HG03060 (cell line): ENCODE measurements at regions not wholly inside any gene's neighbourhood (a gene's known extent, or its start where the extent isn't known, plus 50 kb on each side); places are given as distances from the start of the nearest gene placed in this dataset.
"Not testable (repeated sequence)": the region's sequence is repeated elsewhere in the genome, so short reads cannot be mapped to it uniquely, and the experiment has no call there.

Experiments used
- ATAC-seq: cut with Tn5 transposase; IDR thresholded peaks from one replicate; pipeline ENCODE4 v1.9.1; 2021; ENCODE audit warnings: low read depth, moderate number of reproducible peaks; ENCODE audit not compliant: unreplicated experiment

DNA sequence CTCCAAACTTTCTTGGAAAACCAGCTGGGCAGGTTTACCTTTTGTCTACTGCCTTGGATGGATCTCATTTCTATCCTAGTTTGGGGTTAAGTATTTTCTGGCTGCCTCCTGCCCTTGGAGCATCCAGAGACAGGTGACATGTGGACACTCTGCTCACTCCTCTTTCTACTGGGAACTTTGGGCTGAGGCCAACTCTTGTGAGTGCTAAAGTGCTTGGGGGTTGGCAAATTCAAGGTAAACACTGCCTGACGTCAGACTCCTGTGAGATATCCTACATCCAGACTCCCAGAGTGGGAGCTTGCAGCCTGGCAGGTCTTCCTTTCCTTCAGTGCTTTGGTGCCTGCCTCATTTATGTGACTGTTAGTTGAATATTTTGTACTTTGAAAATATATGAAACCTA lies 388.1 kb downstream of the KCNRG start:
- ATAC-seq = no peak

DNA sequence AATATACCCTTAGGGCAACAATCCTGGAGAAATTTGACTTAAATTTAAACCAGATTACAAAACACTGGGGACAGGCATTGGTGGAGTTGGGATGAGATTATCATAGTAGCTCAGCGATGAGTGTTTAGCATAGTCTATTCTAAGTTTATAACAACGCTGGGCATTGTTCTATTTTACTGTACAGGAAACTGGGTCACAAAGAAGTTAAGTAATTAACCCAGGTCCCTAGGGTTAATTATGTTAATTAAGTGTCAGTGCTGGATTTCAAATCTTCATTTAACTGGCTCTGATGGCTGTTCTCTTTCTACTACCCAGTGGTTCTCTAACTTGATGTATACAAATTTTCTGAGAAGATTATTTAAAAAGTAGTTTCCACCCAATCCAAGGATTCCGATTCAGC lies 388.9 kb downstream of the KCNRG start:
- no peak for ATAC-seq

DNA sequence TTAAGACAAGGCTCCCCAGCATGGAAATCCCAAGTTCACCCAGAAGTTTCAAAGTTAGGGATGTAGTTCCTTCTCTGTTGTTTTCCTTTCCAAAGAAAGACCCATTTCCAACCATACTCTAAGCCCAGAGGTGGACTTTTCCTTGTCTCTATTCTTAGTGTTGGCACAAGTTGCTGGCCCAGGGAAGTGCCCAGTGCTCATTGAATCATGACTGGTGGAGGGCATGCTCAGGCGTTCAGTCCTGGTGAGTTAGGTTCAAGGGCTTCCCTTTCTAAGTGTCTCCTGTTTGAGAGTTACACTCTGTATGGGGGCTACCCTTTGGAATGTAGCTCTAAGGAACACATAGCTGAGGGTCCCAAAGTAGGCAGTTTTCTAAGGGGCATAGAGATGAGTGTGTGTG lies 389.5 kb downstream of the KCNRG start:
- no peak for ATAC-seq

GRCh38 chr13:50406831-50407230 lies 391.6 kb downstream of the KCNRG start:
- no peak for ATAC-seq

DNA sequence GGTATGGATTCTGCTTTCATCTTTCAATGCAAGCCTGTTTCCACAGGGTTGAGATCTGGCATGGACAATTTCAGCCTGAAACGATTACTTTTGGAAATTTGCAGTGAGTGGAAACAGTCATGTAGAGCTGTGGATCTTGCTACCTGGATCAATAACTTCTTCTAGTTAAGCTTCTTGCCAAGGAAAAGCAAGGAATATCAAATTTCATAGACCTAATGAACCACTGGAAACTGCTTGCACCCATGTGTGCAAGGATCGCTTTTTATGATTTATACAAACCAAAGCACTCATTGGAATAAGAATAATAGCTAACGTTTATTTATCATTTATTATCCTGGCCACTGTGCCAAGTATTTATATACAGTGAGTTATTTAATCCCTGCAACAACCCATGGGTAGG lies 392.8 kb downstream of the KCNRG start:
- ATAC-seq = no peak

DNA sequence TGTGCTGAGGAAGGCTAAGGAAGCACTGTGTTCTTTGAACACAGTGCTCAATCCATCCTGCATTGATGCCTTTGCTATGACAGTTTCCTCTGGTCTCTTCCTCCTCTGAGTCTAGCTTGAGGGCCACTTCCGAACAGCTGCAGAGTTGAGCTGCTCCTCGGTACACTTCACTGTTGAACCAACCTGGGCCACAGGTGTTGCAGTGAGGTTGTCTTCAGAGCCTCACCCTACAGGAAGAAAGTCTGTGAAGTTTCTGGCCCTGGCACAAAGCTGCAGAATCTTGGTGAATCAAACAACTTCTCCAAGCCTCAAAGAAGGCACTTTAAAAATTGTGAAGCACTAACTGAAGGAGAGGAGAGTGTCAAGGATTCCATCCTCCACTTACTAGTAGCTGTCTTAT lies 394.0 kb downstream of the KCNRG start:
- ATAC-seq = no peak

- no peak for ATAC-seq
Measured at GRCh38 chr13:50410921-50411746, 395.9 kb downstream of the KCNRG start.

DNA sequence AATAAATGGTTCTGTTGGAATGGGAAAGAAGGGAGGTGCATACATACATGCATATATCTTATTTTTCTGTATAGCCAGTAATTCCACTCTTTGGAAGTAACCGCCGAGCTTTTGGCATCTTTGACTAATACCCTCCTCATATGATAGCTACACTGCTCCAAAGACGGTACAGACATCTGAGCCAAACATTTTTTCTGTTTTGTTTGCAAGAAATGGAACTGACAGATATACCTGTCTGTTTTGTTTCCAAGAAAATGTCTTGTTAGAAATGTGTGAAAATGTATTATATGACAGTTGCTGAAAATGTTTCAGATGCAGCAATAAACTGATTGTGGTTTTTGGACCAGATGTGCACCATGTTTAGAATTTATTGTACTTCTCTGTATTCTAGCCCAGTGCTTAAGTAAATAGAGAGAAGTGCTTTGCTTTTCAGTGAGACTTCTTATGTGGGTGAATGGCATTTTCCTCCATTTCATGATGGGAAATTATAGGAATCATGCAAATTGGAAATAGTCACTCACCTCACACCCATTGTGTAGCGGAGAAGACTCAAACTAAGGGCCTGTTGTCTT lies 396.9 kb downstream of the KCNRG start:
- ATAC-seq = no peak

DNA sequence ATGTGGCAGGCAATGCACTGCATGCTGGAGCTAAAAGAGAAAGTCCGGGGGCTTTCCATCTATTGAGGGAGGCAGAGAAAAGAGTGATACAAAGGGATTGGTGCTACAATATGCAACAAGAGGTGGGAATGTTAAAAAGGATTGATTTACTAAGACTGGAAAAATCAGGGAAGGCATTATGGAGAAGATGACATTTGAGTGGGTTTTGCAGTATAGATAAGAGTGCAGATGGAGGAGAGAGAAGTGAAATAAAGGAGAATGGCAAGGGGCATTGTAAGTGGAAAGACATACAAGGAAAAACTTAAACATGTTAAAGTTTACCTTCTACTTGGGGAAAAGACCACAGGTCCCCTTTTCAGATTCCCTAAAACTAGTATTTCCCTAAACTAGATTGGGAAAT lies 399.4 kb downstream of the KCNRG start:
- ATAC-seq = no peak

DNA sequence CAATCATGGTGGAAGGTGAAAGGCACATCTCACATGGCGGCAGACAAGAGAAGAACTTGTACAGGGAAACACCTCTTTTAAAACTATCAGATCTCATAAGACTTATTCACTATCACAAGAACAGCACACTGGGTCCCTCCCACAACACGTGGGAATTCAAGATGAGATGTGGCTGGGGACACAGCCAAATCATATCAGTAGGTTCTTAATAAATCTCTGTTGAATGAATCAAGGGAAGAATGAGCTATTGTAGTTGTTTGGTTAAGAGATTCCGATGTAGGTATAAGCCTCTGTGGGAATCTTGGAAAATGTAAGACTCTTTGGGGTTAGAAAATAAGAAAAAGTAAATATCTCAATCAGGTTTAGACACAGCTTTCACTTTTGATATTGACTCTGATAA lies 400.2 kb downstream of the KCNRG start:
- ATAC-seq = no peak

DNA sequence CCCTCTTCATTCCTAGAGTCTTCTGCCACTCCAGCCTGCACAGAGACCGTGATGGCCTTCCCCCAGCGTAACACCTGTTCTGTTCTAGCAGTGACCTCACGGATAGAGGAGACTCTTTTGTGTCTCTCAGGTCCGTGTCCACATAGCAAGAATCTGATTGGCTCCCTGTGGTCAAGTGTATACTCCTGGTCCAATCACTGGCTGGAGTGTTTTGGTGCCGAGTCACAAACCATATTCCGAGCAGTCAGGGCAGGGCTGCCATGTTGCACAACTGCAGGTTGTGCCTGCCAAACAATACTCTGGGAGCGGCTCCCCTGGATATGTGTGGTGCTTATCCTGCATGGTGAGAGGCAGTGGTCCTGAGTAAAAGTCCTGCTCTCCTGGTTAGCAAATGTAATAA lies 402.4 kb downstream of the KCNRG start:
- ATAC-seq = no peak

GRCh38 chr13:50419331-50419865 lies 404.2 kb downstream of the KCNRG start:
- no peak for ATAC-seq

- no peak for ATAC-seq
Measured at GRCh38 chr13:50419896-50420295, 404.7 kb downstream of the KCNRG start.

DNA sequence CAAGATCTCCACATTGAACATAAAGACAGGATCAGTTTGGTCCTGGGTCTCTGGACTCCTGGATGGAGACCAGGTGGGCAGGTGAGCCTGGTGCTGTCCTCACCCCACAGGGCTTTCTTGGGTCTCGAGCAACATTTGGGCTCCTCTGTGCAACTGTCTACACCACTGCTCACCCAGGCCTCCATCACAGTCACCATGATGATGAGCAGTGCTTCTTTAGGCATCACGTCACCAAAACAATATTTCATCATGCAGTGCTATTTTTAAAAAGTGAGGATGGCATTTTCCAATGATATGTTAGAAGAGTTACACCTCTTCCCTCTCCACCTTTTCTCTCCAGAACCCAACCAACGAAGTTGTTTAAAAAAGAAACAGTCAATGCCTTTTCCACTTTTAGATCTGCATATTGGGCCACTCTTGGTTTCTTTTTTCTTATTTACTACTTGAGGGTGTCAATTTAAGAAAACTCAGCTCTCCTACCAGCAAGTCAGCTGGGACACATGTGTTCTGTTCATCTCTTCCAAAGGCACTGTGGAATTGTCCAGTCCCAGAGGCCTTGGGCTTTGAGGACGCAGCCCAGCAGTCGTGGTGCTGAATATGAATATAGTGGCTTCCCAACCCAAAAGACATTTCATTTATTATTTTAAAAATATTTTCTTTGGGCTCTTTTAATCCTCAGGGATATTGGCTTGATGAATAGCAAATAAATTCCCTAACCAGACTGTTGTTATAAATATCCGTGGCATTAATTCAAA lies 405.7 kb downstream of the KCNRG start:
- no peak for ATAC-seq

GRCh38 chr13:50421473-50422130 lies 406.4 kb downstream of the KCNRG start:
- ATAC-seq = no peak

- ATAC-seq = no peak
Measured at GRCh38 chr13:50422181-50423148, 407.2 kb downstream of the KCNRG start.

DNA sequence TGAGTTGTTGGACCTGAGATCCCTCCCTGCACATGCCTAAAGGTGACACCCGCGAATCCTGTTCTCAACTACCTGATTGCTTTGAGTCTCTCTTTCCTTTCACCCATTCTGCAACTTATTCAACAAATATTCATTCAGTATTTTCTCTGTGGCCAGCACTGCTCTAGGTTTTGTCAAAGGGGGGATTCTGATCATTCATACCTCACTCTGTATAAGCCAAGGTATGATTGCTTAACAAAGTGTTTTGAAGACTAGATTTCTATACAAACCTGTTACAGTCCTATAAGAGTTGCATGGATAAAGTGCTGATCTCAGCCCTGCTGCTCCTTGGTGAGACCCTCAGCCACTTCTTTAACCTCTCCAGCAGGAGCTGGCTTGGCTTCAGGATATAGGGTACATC lies 409.7 kb downstream of the KCNRG start:
- no peak for ATAC-seq

DNA sequence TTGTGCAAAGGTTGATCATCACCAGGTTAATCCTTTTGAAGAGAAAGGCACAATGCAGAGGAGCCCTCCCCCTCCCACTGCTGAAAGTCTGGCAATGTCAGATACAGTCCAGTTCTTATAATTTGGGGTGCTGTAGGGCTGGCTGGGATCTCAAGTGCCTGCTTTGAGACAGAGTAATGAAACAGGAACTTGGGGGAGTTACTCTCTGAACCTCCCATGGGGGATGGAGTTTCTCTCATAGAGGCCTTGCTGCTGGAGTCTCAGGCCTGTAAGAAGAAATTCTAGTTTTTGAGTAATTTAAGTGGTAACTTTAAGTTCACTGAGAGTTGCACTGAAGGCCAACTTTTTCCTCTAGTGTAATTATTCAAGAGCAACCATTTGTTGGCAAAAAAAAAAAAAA lies 410.5 kb downstream of the KCNRG start:
- no peak for ATAC-seq

GRCh38 chr13:50426927-50427326 lies 411.7 kb downstream of the KCNRG start:
- no peak for ATAC-seq

GRCh38 chr13:50427511-50427910 lies 412.3 kb downstream of the KCNRG start:
- not testable (repeated sequence) for ATAC-seq
